Cardiac fibroblast (primary cell): ENCODE measurements at regions not wholly inside any gene's neighbourhood (a gene's known extent, or its start where the extent isn't known, plus 50 kb on each side); places are given as distances from the start of the nearest gene placed in this dataset.

ENCODE experiments used
- DNase-seq, 2 donors: peaks; one replicate each; pipeline versions ENCODE4 v3.0.0 to v3.0.0-alpha.2; 2010; ENCODE audit warnings: low read depth in 2 of 2
- H3K4me3 ChIP-seq, 2 donors: replicated peaks in 1 of 2; 1 replicate in 1 of 2; 2 replicates in 1 of 2; pipeline ENCODE4 v1.5.1; 2011; ENCODE audit warnings: low read depth in 2 of 2, low read length in 2 of 2, mild to moderate bottlenecking in 2 of 2, moderate library complexity in 1 of 2
- TF ChIP-seq, protein P1 (sequence below): IDR thresholded peaks from one replicate; pipeline ENCODE4 v1.5.1; 2011; ENCODE audit warnings: low read depth, mild to moderate bottlenecking, low read length, inconsistent platforms

DNA sequence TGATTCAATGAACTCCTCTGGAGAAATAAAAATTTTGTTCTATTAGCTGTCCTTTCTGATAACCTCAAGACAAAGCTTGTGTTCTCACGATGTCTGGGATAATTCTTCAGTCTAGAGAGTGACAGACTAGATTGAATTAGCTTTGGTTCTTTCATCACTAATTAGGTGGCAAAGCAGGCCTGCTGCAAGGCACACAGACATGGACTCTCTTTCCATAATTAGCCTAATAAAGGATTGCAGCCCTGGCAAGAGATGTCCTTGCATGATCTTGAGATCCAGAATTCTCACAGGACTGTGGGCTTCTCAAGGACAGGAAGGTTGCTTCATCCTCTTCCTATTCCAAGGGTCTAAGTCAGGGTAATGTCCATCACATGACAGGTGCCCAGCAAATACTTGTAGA, 245.6 kb upstream of the ZC3H12C start:
- no peak overlapping the region for H3K4me3 ChIP-seq
- no peak for DNase-seq
- TF ChIP-seq, protein P1, sequence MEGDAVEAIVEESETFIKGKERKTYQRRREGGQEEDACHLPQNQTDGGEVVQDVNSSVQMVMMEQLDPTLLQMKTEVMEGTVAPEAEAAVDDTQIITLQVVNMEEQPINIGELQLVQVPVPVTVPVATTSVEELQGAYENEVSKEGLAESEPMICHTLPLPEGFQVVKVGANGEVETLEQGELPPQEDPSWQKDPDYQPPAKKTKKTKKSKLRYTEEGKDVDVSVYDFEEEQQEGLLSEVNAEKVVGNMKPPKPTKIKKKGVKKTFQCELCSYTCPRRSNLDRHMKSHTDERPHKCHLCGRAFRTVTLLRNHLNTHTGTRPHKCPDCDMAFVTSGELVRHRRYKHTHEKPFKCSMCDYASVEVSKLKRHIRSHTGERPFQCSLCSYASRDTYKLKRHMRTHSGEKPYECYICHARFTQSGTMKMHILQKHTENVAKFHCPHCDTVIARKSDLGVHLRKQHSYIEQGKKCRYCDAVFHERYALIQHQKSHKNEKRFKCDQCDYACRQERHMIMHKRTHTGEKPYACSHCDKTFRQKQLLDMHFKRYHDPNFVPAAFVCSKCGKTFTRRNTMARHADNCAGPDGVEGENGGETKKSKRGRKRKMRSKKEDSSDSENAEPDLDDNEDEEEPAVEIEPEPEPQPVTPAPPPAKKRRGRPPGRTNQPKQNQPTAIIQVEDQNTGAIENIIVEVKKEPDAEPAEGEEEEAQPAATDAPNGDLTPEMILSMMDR: no peak

DNA sequence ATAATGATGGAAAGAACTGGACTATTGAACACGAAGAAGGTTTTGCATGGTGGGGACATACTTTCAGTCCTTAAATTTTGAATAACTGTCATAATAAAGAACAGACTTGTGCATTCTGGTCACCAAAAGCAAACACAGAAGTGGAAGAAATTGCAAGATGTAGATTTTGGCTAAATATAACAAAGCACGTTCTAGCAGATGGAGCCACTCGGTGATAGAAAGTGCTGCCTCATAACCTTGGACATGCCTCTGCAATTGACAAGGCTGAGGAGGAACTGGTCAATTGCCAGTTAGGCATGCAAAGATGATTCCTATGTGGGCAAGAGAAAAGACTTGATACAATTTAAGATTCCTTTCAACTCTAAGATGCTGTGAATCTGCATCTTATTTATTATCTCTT, 244.1 kb upstream of the ZC3H12C start:
- TF ChIP-seq, protein P1: no peak
- no peak for DNase-seq
- no peak overlapping the region for H3K4me3 ChIP-seq

DNA sequence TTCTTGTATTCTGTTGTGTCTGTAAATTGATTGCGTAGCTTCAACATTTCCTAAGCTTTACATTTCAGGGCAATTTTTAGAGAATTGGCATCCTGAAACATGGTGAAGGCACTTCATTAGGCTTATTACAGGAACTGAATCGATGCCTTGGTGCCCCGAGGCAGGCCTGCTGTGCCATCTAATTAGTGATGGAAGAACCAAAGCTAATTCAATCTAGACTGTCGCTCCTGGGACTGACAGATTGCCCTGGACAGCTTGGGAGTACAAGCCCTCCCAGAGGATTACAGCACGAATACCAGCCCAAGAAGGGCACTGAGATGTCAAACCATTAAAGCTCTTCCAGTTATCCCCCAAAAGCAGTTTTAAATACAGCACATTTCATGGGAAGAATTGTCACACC, 243.2 kb upstream of the ZC3H12C start:
- no peak overlapping the region for H3K4me3 ChIP-seq
- DNase-seq: no peak
- TF ChIP-seq, protein P1: no peak

DNA sequence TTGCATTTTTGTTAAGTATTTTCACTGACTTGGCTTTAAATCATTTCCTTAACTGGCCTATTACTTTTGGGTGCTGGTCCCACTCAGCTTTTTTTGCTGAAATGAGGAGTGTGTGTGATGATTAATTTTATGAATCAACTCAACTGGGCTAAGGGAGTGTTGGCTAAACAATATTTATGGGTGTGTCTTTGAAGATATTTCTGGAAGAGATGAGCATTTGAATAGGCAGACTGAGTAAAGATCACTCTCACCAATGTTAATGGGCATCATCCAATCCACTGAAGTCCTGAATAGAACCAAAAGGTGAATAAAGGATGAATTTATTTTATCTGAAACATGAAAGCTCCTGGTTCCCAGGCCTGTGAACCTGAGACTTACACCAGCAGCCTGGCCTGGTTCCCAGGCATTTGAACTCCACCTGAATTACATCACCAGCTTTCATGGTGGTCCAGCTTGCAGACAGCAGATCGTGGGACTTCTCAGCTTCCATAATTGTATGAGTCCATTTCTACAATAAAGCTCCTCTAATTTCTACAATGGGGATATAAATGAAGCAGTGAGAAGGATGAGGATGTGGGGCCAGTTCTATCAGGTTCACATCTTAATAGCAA, 241.3 kb upstream of the ZC3H12C start:
- H3K4me3 ChIP-seq: no peak overlapping the region
- TF ChIP-seq, protein P1: no peak
- DNase-seq: peak in 1 of 2 donors; percentile 38

DNA sequence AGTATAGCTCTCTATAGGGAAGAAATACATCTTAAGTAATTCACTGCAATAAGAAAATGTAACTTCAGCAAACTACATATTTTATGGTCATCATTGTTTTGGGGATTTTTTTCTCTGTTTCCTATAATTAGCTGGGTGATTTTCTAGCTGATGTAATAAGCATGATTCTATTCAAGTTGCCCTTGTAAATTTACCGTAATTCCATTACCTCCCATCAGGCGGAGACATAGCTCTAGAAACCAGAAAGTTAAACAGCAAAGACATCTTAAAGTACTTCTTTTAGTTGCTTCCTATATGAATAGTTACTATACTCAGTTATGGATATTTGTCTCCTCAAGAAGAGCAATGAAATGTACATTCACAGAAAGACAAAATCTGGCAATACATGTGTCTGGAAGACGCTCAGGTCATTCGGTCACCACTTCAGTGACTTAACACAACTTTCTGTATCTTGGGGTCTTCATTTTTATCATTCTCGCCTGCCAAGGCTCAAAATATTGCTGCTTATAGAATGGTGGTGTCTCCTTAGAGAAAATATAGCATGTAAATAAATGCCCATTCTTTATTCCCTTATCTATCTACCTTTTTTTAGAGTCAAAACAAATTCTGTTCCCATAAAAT, 239.9 kb upstream of the ZC3H12C start:
- TF ChIP-seq, protein P1: peak; percentile 72
- DNase-seq: peak; percentile 89 to 91
- H3K4me3 ChIP-seq: no peak overlapping the region

DNA sequence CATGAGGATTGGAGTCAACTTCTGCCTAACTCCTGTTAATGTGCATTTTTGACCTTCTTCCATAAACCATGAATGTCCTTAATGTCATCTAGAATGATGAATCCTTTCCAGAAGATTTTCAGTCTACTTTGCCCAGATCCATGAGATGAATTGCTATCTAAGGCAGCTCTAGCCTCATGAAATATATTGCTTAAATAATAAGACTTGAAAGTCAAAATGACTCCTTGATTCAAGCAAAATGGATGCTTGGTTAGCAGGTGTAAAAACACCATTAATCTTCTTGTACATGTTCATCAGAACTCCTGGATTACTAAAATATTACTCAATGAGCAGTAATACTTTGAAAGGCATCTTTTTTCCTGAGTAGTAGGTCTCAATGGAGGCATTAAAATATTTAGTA, 238.5 kb upstream of the ZC3H12C start:
- H3K4me3 ChIP-seq: no peak overlapping the region
- no peak for DNase-seq
- TF ChIP-seq, protein P1: no peak
